ENCODE measurements at regions not wholly inside any gene's neighbourhood (a gene's known extent, or its start where the extent isn't known, plus 50 kb on each side); places are given as distances from the start of the nearest gene placed in this dataset.

- no peak for TF ChIP-seq CTCF (IDR thresholded peaks at IDR 0.05; ENCODE audit: insufficient read depth, low read length, severe bottlenecking)
- H3K36me3 ChIP-seq (ENCODE audit: control insufficient read depth, insufficient read depth, low read length), result no peaks in the 10 kb centered on the region
- H3K4me3 ChIP-seq (ENCODE audit: low read depth, low read length), result no peak overlapping the region
- FAIRE-seq (no peak), DNase-seq (ENCODE audit: low read depth) (no peak)
- H3K27me3 ChIP-seq (ENCODE audit: control insufficient read depth, insufficient read depth, low read length), result no peaks in the 10 kb centered on the region
Observed at GRCh38 chr4:42315231-42315630, 82.1 kb upstream of the SHISA3 start.

GRCh38 chr4:42320822-42321388 is 76.4 kb upstream of the SHISA3 start:
- no peak for FAIRE-seq
- no peak for DNase-seq (ENCODE audit: low read depth)

GRCh38 chr4:42326040-42326439 is 71.2 kb upstream of the SHISA3 start:
- no peak for TF ChIP-seq CTCF (IDR thresholded peaks at IDR 0.05; ENCODE audit: insufficient read depth, low read length, severe bottlenecking)
- H3K36me3 ChIP-seq (ENCODE audit: control insufficient read depth, insufficient read depth, low read length), result no peaks in the 10 kb centered on the region
- no peaks in the 10 kb centered on the region for H3K27me3 ChIP-seq (ENCODE audit: control insufficient read depth, insufficient read depth, low read length)
- DNase-seq (ENCODE audit: low read depth) (no peak), FAIRE-seq (no peak)
- no peak overlapping the region for H3K4me3 ChIP-seq (ENCODE audit: low read depth, low read length)

More at GRCh38 chr4:42320822-42321388, 76.4 kb upstream of the SHISA3 start:
- Histone ChIP-seq H3K4me3 (ENCODE audit: low read depth, low read length) (no peak overlapping the region), H3K27me3 (ENCODE audit: control insufficient read depth, insufficient read depth, low read length) (no peaks in the 10 kb centered on the region), H3K36me3 (ENCODE audit: control insufficient read depth, insufficient read depth, low read length) (no peaks in the 10 kb centered on the region)
- no peak for TF ChIP-seq CTCF (IDR thresholded peaks at IDR 0.05; ENCODE audit: insufficient read depth, low read length, severe bottlenecking)

- Histone ChIP-seq H3K27me3 (ENCODE audit: control insufficient read depth, insufficient read depth, low read length) (no peaks in the 10 kb centered on the region), H3K36me3 (ENCODE audit: control insufficient read depth, insufficient read depth, low read length) (no peaks in the 10 kb centered on the region), H3K4me3 (ENCODE audit: low read depth, low read length) (no peak overlapping the region)
- DNase-seq (ENCODE audit: low read depth) (no peak), FAIRE-seq (no peak)
- no peak for TF ChIP-seq CTCF (IDR thresholded peaks at IDR 0.05; ENCODE audit: insufficient read depth, low read length, severe bottlenecking)
Observed at GRCh38 chr4:42326524-42326923, 70.8 kb upstream of the SHISA3 start.

GRCh38 chr4:42327323-42327722 is 70.0 kb upstream of the SHISA3 start:
- TF ChIP-seq CTCF (IDR thresholded peaks at IDR 0.05; ENCODE audit: insufficient read depth, low read length, severe bottlenecking), result no peak
- no peak for DNase-seq (ENCODE audit: low read depth)
- H3K4me3 ChIP-seq (ENCODE audit: low read depth, low read length), result no peak overlapping the region
- FAIRE-seq, result no peak
- no peaks in the 10 kb centered on the region for H3K36me3 ChIP-seq (ENCODE audit: control insufficient read depth, insufficient read depth, low read length)
- H3K27me3 ChIP-seq (ENCODE audit: control insufficient read depth, insufficient read depth, low read length), result no peaks in the 10 kb centered on the region

- FAIRE-seq, result no peak
Observed at GRCh38 chr4:42328978-42329377, 68.3 kb upstream of the SHISA3 start.

More at GRCh38 chr4:42328978-42329377, 68.3 kb upstream of the SHISA3 start:
- Histone ChIP-seq H3K36me3 (ENCODE audit: control insufficient read depth, insufficient read depth, low read length) (no peaks in the 10 kb centered on the region), H3K27me3 (ENCODE audit: control insufficient read depth, insufficient read depth, low read length) (no peaks in the 10 kb centered on the region), H3K4me3 (ENCODE audit: low read depth, low read length) (no peak overlapping the region)
- no peak for DNase-seq (ENCODE audit: low read depth)
- no peak for TF ChIP-seq CTCF (IDR thresholded peaks at IDR 0.05; ENCODE audit: insufficient read depth, low read length, severe bottlenecking)
